ENCODE measurements at regions not wholly inside any gene's neighbourhood (a gene's known extent, or its start where the extent isn't known, plus 50 kb on each side); places are given as distances from the start of the nearest gene placed in this dataset.

GRCh38 chr12:17609701-17610100 is 480.3 kb downstream of the RERGL start:
- DNase-seq (no peak), ATAC-seq (no peak)
- H3K9me3 ChIP-seq: no peaks in the 10 kb centered on the region
- 36% methylated on average over 2 of the region's 2 CpGs for WGBS (ENCODE audit: insufficient coverage, low coverage, low lambda C conversion rate, missing lambda C conversion rate)
- H3K27ac ChIP-seq: no peak overlapping the region
- H3K4me3 ChIP-seq: no peak overlapping the region
- no peaks in the 10 kb centered on the region for H3K4me1 ChIP-seq
- H3K27me3 ChIP-seq: no peaks in the 10 kb centered on the region
- TF ChIP-seq CTCF (IDR thresholded peaks at IDR 0.05): no peak
- no peak for TF ChIP-seq POLR2A (IDR thresholded peaks at IDR 0.05)
- no peaks in the 10 kb centered on the region for H3K36me3 ChIP-seq
- intact Hi-C loops (cut with DNase I): no loop called here

- DNase-seq: no peak
- TF ChIP-seq CTCF (IDR thresholded peaks at IDR 0.05) (no peak), POLR2A (IDR thresholded peaks at IDR 0.05) (no peak)
- intact Hi-C loops (cut with DNase I): no loop called here
Measured at GRCh38 chr12:17609153-17609552, 480.8 kb downstream of the RERGL start.

GRCh38 chr12:17595111-17595510 is 494.9 kb downstream of the RERGL start:
- Histone ChIP-seq H3K27me3 (no peaks in the 10 kb centered on the region), H3K4me3 (no peak overlapping the region), H3K4me1 (no peaks in the 10 kb centered on the region), H3K36me3 (no peaks in the 10 kb centered on the region), H3K9me3 (no peaks in the 10 kb centered on the region), H3K27ac (no peak overlapping the region)
- ATAC-seq: no peak
- DNase-seq: no peak
- intact Hi-C loops (cut with DNase I): no loop called here
- 84% methylated on average over 3 of the region's 3 CpGs for WGBS (ENCODE audit: insufficient coverage, low coverage, low lambda C conversion rate, missing lambda C conversion rate)
- TF ChIP-seq CTCF (IDR thresholded peaks at IDR 0.05): no peak
- TF ChIP-seq POLR2A (IDR thresholded peaks at IDR 0.05): no peak

More at GRCh38 chr12:17609153-17609552, 480.8 kb downstream of the RERGL start:
- Histone ChIP-seq H3K9me3 (no peaks in the 10 kb centered on the region), H3K27ac (no peak overlapping the region), H3K4me3 (no peak overlapping the region), H3K27me3 (no peaks in the 10 kb centered on the region), H3K4me1 (no peaks in the 10 kb centered on the region), H3K36me3 (no peaks in the 10 kb centered on the region)
- WGBS (ENCODE audit: insufficient coverage, low coverage, low lambda C conversion rate, missing lambda C conversion rate): 0% methylated on average over 1 of the region's 1 CpG
- ATAC-seq: no peak

DNA sequence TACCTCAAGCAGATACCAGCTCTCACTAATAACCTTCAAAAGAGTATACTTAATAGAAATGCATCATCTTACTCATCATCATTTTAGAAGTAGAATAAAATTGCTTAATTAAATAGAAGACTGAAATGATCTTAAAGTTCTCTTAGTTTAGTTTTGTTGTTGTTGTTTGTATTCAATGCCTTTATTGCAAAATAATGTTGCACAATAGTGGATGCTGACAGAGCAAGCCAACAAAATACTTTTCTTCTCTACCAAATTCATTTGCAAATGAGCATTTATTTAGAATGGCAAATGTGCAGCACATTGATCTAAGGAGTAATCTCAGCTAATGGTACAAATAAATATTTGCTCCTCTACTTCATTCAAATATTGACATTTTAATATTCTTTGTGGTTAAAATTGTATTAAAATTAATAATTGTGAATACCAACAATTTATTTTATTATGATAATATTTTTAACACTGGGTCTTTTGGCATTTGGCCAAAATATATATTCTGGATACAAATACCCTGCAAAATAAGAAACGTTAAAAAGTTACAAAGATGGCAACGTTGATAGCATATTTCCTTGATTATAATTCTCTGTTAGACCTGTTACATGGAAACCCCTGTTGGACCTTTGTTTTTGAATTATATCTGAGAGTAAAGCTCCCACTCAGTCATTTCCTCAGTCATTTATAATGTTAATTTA is 496.1 kb downstream of the RERGL start:
- intact Hi-C loops (cut with DNase I): no loop called here
- H3K27ac ChIP-seq: no peak overlapping the region
- no peak overlapping the region for H3K4me3 ChIP-seq
- no peaks in the 10 kb centered on the region for H3K36me3 ChIP-seq
- no peak for TF ChIP-seq CTCF (IDR thresholded peaks at IDR 0.05)
- TF ChIP-seq POLR2A (IDR thresholded peaks at IDR 0.05): no peak
- H3K4me1 ChIP-seq: no peaks in the 10 kb centered on the region
- ATAC-seq: no peak
- WGBS (ENCODE audit: insufficient coverage, low coverage, low lambda C conversion rate, missing lambda C conversion rate): 41% methylated on average over 2 of the region's 2 CpGs
- H3K27me3 ChIP-seq: no peaks in the 10 kb centered on the region
- H3K9me3 ChIP-seq: no peaks in the 10 kb centered on the region
- DNase-seq: no peak

Data from right lobe of liver (tissue), 6 donors.